Sciatic nerve (tissue), 2 donors: ENCODE measurements at regions not wholly inside any gene's neighbourhood (a gene's known extent, or its start where the extent isn't known, plus 50 kb on each side); places are given as distances from the start of the nearest gene placed in this dataset.
A peak's percentile ranks its signal among the peaks of the same experiment; 100 is the strongest.

Experiments used
- ATAC-seq: fragments of 200-7000 bp; cut with Tn5 transposase; one replicate; pipeline ENCODE4 v1.9.1; 2020; ENCODE audit warnings: mild to moderate bottlenecking, moderate library complexity
- DNase-seq: peaks from one replicate; pipeline ENCODE4 v3.0.0-alpha.2; 2020; ENCODE audit warnings: low spot score
- intact Hi-C: fragments of 100-400 bp; cut with DNase I; formaldehyde crosslinking; loops from one replicate; pipeline ENCODE4 v1.14.2; 2022
- donor health status: DM: no; HTN: no; CAD: no.
- donor health status: DM: no; HTN: no; CAD: no.

DNA sequence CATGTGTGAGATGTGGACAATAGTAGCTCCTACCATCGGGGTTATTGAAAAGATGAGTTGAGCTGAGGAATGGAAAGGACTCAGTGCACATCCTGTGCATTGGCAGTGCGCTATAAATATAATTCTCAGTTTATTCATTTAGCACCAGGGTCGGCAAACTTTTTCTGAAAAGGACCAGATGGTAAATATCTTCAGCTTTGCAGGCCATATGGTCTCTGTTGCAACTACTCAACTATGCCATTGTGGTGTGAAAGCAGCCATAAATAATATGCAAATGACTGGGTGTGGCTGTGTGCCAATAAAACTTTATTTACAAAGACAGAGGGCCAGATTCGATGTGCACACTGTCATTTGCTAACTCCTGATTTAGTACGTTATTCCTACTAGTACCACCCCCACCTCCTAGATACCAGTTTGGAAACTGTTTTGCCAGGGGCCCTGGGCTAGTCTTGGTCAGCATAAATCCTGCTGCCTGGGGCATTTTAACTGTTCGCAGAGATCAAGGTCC is 422.9 kb upstream of the MKI67 start:
- intact Hi-C loops = no loop called here
- DNase-seq (no peak), ATAC-seq (no peak)

DNA sequence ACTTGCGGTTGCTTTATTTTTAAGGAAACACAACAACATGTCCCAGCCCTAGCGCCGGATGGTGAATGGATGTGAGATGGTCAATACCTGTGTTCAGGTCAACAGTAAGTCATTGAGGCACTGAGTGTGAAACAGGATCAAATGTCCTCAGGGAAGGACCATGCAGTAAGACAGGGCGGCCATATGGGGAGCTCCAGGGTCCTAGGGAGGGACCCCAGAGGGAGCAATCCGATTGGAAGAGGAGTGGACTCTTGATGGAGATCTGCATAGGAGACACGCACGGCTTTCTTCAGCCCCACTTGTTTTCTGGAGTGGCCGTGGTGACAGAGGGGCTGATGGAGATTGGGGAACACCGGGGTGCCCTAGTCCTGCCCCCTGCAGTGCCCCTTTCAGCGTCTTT is 423.8 kb upstream of the MKI67 start:
- no peak for ATAC-seq
- intact Hi-C loops = no loop called here

DNA sequence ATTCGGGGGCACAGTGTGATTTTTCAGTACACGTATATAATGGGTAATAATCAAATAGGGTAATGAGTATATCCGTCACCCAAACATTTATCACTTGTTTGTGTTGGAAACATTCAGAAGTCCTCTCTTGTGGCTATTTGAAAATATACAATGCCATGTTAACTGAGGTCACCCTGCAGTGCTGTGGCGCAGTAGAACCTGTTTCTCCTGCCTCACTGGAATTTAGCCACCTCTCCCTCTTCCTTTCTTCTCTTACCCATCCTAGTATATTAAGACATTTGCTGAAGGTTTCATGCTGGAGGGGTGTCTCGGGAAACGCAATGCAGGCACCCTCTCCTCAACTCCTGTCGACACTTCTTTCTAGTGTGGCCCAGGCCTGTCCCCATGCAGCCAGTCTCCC is 425.3 kb upstream of the MKI67 start:
- intact Hi-C loops = no loop called here
- ATAC-seq = no peak

More for the DNA sequence above, 423.8 kb upstream of the MKI67 start:
- DNase-seq = no peak

DNA sequence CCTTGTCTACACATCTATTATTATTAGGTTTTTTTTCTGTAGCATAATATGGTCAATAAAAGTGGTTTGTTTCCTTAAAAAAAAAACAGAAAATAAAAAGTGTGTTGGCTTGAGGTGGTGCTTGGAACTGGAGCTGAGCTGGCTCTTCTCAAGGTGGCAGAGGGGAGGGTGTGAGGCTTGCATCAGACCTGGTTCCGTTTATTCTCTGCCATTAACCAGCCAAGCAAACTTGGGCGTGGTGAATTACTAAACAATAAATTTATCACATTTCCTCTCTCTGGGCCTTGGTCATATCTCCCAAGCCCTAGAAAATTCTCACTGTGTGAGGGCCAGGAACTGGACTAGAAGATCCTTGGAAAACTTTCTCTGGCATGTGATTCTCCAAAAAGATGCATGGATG is 427.5 kb upstream of the MKI67 start:
- ATAC-seq (no peak), DNase-seq (no peak)
- intact Hi-C loops = no loop called here

More for the DNA sequence above, 425.3 kb upstream of the MKI67 start:
- no peak for DNase-seq

DNA sequence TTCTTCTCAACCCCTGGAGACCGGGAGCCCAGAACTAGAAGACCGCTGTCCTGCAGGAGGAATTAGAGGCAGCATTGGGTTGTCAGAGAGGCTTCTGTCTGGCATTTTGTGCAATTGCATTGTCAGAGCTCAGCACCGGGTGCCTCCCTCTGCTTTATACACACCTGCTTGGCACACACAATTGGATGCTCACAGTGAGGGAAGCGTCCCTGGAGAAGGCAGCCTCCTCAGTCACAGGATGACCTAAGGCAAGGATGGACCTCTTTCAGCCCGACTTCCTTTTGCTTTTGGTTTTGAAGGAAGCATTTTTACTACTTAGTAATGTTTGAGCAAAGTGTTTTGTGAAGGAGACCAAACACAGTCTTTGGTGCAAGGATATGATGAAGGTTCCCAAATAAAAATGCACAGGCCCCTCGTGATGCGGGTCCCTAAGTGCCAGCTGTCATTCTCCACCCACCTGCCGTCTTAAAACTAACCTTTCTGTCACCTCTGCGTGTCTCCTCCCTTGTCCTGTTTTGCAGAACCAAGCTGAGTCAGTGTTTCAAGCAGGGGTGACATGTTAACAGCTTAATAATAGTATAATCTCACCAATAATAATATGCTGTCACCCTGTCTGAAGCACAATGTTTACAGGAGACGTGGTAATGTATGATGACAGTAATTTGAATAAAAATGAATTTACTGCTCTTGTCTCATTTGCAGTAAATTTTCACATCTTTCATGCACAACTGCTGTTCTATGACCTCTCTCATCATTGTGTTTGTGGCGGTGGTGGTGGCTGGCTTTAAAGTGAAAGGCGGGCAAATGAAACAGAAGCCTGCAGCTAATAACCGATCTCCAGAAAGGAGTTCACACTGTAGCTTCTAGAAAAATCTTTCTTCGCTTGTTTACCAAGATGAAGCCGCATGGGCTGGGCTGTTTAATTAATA is 430.2 kb upstream of the MKI67 start:
- DNase-seq (no peak), ATAC-seq (no peak)
- intact Hi-C loops = no loop called here

DNA sequence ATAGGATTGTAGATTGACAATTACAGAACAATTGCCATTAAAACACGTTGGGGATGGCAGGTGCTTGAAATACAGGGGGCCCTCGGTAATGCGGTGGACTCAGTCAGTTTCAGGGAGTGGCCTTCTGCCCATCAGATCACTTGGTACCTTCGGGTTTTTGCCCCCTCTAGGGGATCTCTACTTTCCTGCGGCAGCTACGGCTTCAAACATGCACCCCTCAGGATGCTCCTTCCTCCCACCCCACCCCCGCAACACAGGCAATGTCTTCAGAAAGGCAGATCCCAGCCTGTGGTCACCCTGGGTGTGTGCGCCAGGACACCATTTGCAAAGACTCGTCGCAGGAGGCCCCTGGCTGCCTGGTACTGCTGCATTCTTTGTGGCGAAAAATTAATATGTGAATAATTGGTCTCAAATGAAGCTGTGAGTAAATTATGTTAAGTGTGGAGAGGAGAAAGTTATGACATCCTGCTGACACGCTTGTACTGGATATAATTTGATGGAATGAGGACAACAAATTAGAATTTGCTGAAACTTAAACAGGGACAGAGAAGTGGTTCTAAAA is 431.0 kb upstream of the MKI67 start:
- no peak for ATAC-seq
- intact Hi-C loops = no loop called here
- no peak for DNase-seq

DNA sequence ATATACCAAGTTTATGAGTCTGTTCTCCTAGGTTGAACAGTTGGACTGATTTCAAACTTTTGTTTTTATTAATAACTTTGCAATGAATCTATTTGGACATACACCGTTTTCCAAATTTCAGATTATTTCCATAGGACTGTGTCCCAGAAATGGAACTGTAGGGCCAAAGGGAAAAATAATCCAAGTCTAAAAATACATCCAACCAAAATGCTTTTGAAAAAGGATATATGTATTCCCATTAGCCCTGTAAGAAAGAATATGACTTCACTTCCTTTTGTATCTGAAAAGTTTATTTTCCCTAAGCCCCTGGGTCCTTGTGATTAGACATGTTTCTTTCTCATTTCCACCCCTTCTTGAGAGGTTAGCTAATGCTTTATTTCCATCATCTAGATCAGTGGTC is 434.2 kb upstream of the MKI67 start:
- DNase-seq (no peak), ATAC-seq (no peak)
- intact Hi-C loops = no loop called here

DNA sequence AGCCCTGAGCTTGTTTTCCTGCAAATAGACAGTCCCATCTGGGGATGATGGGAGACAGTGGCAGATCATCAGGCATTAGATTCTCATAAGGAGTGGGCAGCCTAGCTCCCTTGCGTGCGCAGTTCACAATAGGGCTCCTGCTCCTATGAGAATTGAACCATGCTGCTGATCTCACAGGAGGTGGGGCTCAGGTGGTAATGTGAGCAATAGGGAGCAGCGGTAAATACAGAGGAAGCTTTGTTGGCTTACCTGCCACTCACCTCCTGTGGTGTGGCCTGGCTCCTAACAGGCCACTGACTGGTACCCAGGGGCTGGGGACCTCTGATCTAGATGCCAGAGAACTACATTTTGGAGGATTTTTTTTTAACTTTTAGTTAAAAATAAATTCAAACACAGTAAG is 434.8 kb upstream of the MKI67 start:
- intact Hi-C loops = no loop called here
- ATAC-seq (no peak), DNase-seq (no peak)

DNA sequence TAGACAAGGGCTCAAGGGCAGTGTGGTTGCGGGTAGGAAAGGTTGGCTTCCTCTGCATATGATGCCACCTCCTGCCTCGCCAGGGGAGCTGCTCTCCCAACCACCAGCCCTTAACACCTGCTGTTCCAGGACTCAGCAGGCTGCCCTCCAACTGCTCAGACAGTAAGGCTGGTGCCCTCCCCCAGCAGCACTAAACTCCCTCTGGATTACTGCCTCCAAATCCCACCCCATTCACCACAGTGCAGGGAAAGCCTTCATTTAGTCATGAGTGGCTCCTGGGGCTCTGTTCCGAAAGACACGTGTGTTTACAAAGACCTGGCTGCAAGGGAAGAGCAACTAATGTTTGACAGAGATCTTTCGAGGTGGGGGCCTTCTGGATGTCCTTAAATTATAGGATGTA is 437.2 kb upstream of the MKI67 start:
- ATAC-seq = no peak
- intact Hi-C loops = no loop called here

DNA sequence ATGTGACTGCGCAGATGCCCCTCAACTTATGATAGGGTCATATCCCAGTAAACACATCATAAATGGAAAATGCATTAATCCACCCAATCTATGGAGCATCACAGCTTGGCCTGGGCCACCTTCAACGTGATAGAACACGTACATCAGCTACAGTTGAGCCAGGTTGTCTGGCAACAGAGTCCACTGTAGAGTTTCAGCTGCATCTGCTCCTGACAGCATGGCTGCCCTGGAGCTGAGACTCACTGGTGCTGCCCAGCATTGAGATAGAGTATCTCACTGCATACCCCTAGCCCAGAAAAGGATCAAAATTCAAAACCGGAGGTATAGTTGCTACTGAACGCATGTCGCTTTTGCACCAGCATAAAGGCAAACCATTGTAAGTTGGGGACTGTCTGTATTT is 437.7 kb upstream of the MKI67 start:
- no peak for DNase-seq
- intact Hi-C loops = no loop called here
- no peak for ATAC-seq

More for the DNA sequence above, 437.2 kb upstream of the MKI67 start:
- no peak for DNase-seq

DNA sequence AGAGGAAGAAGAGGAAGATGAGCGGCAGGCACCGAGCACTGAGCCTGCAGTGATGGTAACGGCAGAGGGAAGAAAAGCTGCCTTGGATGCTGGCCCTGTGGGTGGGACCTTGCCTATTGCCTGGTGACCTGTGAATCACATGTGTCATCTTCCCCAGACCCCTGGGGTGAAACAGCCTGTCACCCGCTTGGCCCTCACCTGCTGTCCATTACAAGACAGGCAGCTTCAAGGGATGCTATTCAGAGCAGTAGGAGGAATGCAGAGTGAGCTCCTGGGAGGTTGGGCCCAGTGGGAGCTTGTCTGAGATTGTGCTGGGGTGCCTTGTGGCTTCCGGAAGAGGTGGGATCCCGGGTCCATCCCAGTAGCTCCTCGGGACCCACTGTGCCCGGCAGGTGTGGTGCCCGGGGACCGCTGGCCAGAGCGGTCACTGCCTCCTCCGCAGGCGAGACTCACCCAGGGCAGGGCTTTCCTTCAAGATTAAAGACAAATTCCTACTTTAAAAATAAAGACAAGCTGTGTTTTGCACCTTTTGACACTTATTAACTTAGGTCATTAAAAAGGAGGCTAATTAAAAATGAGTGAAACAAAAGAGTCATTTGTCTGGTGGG is 440.2 kb upstream of the MKI67 start:
- intact Hi-C loops = no loop called here
- ATAC-seq = no peak

DNA sequence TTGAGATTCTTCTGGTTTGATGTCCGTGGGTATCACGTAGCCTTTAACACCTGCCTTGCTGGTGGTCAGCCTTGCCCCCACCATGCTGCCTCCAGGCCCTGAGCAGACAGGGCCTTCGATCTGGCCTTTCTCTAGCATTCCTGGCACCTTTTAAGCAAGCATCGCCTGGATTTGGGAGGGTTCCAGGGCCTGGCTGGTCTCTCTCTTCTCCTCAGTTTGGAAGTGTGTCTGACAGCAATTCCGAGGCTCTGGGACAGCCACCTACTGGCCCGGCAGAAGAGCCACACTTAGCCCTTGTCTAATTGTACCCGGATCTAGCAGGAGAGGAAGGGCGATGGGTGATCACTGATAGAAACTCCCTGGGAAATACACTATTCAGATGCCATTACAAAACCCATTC is 441.3 kb upstream of the MKI67 start:
- DNase-seq (no peak), ATAC-seq (no peak)
- intact Hi-C loops = no loop called here

More for the DNA sequence above, 440.2 kb upstream of the MKI67 start:
- no peak for DNase-seq

DNA sequence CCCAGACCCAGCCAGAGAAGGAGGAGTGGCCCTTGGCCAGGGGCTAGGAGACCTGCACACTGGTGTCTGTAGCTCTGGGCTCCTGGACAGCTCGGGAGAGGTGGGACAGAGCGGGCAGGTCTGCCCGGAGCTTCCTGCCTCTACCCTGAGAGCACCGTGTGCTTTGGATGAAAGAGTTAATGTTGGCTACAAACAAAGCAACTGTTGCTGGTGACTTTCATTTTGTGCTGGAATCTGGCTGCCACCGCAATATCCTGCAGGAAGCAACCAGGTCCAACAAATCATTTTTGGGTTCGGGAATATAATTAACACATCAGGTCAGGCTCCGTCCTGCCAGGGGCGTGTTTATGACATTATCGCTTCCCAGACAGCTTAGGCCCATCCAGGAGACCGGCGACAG is 441.8 kb upstream of the MKI67 start:
- DNase-seq = no peak
- intact Hi-C loops = no loop called here
- ATAC-seq = no peak

DNA sequence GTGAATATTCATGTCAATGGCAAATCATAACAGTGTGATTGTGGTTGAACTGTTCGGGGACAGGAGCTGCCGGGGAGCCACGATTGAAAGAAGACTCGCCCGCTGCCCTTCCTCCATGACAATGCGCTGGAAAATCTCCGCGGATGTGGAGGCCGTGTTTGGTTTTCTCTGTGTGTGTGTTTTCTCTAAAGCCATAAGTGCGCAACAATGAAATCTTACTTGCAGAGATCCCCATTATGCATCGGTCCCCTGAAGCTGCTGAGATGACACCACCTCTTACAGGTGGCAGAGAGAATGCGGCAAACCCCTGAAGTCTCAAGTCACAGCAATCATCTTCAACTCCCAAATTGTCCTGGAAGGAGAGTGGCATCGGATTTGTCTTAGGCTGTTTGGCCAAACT is 442.3 kb upstream of the MKI67 start:
- intact Hi-C loops = no loop called here
- DNase-seq (no peak), ATAC-seq (no peak)

DNA sequence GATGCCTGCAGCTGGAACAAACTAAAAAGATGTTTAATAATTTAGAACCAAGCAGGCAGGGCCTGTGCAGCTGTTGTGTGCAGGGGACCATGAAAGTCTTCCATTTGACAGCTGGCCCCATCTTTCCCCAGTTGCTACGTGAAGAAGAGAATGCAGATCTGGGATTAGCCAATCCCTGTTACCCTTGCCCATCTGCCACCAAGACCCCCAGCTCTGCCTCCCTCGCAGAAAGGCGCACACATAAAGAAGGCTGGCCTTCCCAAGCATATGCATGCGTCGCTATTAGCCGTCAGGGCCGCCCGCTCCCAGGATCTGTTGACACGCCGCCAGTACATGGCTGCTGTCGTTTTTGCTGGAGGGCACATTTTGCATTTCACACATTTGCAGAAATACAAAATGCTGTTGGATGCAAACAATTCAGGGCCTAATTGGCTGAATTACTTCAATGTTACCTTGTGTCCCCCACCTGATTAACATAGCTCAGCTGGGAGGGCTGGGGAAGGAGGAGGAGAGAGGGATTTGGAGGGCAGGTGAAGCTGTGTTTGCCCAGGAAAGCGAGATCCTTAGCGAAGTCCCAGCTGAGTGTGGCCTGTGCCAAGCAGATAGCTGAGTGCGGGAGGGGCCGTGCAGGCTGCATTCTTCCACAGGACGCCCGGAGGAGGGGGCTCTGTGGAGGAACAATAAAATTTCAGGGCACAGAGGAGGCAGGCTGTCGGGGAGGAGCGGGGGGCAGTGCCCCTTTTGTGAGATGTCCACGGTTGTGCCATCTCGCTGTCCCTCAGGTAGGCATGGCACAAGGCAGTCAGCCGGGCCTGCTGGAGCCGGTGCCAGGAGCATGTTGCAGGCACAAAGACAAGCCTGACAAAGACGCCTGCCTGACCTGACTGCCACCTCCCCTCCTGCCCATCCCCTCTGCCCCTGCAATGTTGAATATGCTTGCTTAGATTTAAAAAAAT is 443.0 kb upstream of the MKI67 start:
- intact Hi-C loops = no loop called here
- DNase-seq (no peak), ATAC-seq (no peak)

DNA sequence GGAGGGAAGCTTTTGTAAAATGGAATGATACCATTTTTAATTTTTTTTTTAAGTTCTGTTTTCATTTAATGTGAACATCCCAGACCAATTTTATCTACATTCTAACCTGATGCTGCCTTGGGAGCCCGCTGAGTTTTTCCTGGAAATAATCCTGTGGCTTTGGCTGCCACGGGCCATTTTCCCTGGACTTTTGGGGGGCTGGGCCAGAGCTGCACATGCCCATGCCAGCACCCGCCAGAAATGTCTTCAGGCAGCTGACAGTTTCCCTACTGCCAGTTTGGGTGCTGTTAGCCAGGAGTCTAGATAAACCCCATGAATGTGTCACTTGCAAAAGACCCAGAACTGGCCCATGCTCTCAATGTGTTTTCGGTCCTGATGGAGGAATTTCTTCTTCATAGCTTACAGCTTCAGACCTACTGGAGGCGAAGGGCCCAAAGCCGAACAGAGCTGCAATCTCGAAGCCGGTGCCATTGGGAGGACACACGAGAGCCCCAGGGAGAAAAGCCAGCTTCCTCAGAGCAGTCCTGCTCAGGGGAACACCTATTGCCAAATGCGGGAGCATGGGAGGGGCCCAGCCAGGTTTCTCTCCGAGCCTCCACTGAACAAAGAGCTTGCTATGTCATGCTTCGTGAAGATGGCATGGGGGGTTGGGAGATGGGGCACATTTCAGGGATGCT is 444.2 kb upstream of the MKI67 start:
- ATAC-seq (no peak), DNase-seq (no peak)
- intact Hi-C loops = no loop called here

DNA sequence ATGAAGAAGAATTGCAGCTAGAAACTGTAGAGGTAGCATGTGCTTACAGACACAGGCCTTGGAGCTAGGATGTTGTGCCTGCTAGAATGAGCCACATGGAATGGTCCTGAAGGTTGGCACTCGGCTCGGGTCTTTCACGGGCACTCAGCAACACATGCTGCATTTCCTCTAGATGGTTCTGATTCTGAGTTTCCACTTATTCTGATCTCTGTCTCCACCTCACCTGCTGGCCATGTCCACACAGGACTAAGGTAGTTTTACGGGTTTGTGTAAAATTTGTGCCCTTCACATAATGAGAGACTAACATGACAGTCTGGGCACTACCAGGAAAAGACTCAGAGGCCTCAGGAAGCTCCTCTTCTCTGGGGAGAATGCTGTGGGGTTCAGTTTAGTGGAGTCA is 444.8 kb upstream of the MKI67 start:
- no peak for DNase-seq
- intact Hi-C loops = no loop called here
- ATAC-seq = no peak

DNA sequence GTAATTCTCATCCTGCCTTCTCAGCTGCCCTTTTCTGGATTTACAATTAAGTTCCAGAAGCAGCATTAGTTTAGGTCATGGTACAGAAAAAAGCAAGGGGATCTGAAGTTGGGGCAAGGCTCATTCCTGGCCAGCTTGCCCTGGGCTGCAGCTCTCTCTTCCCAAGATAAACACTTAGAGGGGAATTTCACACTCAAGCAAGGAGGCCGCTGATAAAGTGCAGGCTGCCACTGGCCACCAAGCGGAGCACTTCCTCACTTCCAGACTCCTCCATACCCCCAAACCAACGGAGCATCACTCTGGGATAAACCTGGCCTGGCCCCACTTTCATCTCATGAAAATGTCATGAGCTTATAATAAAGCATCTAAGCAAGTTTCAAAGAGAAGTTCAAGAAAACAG is 445.5 kb upstream of the MKI67 start:
- ATAC-seq = no peak
- no peak for DNase-seq

DNA sequence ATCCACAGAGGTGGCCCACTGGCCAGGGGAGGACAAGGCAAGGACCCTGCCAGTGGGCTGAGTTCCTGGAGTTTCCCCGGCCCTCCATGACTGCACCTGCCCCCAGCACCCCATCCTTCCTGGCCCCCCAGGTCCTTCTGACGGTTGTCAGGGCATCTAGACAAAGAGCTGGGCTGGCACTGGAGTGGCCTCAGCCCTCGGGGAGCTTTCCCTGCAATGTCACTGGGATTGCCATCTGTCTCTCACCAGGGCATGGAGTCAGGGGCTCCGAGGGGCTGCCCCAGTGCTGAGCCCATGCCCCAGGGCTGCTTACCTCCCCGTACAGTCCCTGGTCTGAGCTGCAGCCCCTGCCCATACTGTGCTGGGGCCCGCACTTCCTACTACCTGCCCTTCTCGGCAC is 446.5 kb upstream of the MKI67 start:
- DNase-seq = no peak
- intact Hi-C loops = no loop called here
- peak; percentile 33 for ATAC-seq

More for the DNA sequence above, 445.5 kb upstream of the MKI67 start:
- intact Hi-C loops = no loop called here
